Ectodermal cell (in vitro differentiated cells): ENCODE measurements at regions not wholly inside any gene's neighbourhood (a gene's known extent, or its start where the extent isn't known, plus 50 kb on each side); places are given as distances from the start of the nearest gene placed in this dataset.

Source experiments
- H3K27ac ChIP-seq: 2 replicates; pipeline ENCODE4 v1.7.0; 2013; ENCODE audit warnings: mild to moderate bottlenecking, low read depth, low read length; ENCODE audit not compliant: insufficient read depth, poor library complexity, severe bottlenecking
- H3K27me3 ChIP-seq: 2 replicates; pipeline ENCODE4 v1.7.0; 2013; ENCODE audit warnings: mild to moderate bottlenecking, low read length; ENCODE audit not compliant: insufficient read depth, control insufficient read depth, poor library complexity, severe bottlenecking
- H3K36me3 ChIP-seq: one replicate; pipeline ENCODE4 v1.7.0; 2013; ENCODE audit warnings: low read length; ENCODE audit not compliant: control insufficient read depth, insufficient read depth
- H3K4me1 ChIP-seq: one replicate; pipeline ENCODE4 v1.7.0; 2013; ENCODE audit warnings: low read length; ENCODE audit not compliant: control insufficient read depth, insufficient read depth
- H3K4me3 ChIP-seq: 2 replicates; pipeline ENCODE4 v1.7.0; 2013; ENCODE audit warnings: low read depth, low read length, control low read depth; ENCODE audit not compliant: insufficient read depth
- H3K9me3 ChIP-seq: 2 replicates; pipeline ENCODE4 v1.7.0; 2013; ENCODE audit warnings: mild to moderate bottlenecking, low read length, moderate library complexity; ENCODE audit not compliant: control insufficient read depth
- WGBS, 2 experiments: methylation state at CpG; one replicate each; pipeline ENCODE4 v1.1.7; 2013; ENCODE audit warnings: missing lambda C conversion rate in 2 of 2; 5-methylcytosine and 5-hydroxymethylcytosine counted together

- Histone ChIP-seq H3K9me3 (no peaks in the 10 kb centered on the region), H3K27ac (no peak overlapping the region), H3K4me1 (peaks cover 18% of the 10 kb centered on the region), H3K36me3 (no peaks in the 10 kb centered on the region), H3K4me3 (no peak overlapping the region), H3K27me3 (no peaks in the 10 kb centered on the region)
- WGBS, 2 experiments = 92 to 93% methylated on average over 6 of the region's 6 CpGs
Measured at GRCh38 chr2:5974477-5974876, 282.3 kb downstream of the SOX11 start.

GRCh38 chr2:5975401-5975800 is 283.2 kb downstream of the SOX11 start:
- 17 to 21% methylated on average over 3 of the region's 3 CpGs for WGBS, 2 experiments
- Histone ChIP-seq H3K27ac (no peak overlapping the region), H3K36me3 (no peaks in the 10 kb centered on the region), H3K9me3 (no peaks in the 10 kb centered on the region), H3K27me3 (no peaks in the 10 kb centered on the region), H3K4me1 (peaks cover 20% of the 10 kb centered on the region), H3K4me3 (no peak overlapping the region)

- Histone ChIP-seq H3K27ac (no peak overlapping the region), H3K9me3 (no peaks in the 10 kb centered on the region), H3K4me1 (peaks cover 32% of the 10 kb centered on the region), H3K36me3 (no peaks in the 10 kb centered on the region), H3K4me3 (no peak overlapping the region), H3K27me3 (no peaks in the 10 kb centered on the region)
- 94 to 95% methylated on average over 9 of the region's 9 CpGs for WGBS, 2 experiments
Measured at GRCh38 chr2:5976531-5977065, 284.4 kb downstream of the SOX11 start.

DNA sequence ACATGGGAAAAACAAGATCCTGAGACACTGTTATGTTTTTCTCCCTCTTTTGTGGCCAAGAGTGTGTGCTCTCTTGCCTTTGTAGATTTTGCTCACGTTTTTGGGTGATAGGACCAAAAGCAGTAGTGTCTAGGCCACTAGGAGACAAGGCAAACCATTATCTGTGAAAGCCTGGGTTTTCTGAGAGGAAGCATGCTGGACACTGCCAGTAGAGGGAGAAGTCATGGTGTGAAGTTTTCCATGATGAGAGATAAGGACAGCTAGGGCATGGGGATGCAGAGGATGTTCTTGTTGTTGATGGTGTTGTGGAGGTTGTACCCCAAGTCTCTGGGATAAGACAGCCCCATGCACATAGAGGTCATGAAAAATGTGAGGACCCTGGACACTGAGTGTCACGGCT is 285.3 kb downstream of the SOX11 start:
- 88 to 90% methylated on average over 2 of the region's 2 CpGs for WGBS, 2 experiments
- no peaks in the 10 kb centered on the region for H3K9me3 ChIP-seq
- H3K27me3 ChIP-seq = no peaks in the 10 kb centered on the region
- H3K4me1 ChIP-seq = peaks cover 41% of the 10 kb centered on the region
- H3K4me3 ChIP-seq = no peak overlapping the region
- no peaks in the 10 kb centered on the region for H3K36me3 ChIP-seq
- H3K27ac ChIP-seq = no peak overlapping the region

GRCh38 chr2:5978131-5978751 is 286.1 kb downstream of the SOX11 start:
- Histone ChIP-seq H3K27ac (no peak overlapping the region), H3K9me3 (no peaks in the 10 kb centered on the region), H3K27me3 (no peaks in the 10 kb centered on the region), H3K4me1 (peaks cover 49% of the 10 kb centered on the region), H3K4me3 (no peak overlapping the region), H3K36me3 (no peaks in the 10 kb centered on the region)
- 96% methylated on average over 4 of the region's 4 CpGs for WGBS, 2 experiments

DNA sequence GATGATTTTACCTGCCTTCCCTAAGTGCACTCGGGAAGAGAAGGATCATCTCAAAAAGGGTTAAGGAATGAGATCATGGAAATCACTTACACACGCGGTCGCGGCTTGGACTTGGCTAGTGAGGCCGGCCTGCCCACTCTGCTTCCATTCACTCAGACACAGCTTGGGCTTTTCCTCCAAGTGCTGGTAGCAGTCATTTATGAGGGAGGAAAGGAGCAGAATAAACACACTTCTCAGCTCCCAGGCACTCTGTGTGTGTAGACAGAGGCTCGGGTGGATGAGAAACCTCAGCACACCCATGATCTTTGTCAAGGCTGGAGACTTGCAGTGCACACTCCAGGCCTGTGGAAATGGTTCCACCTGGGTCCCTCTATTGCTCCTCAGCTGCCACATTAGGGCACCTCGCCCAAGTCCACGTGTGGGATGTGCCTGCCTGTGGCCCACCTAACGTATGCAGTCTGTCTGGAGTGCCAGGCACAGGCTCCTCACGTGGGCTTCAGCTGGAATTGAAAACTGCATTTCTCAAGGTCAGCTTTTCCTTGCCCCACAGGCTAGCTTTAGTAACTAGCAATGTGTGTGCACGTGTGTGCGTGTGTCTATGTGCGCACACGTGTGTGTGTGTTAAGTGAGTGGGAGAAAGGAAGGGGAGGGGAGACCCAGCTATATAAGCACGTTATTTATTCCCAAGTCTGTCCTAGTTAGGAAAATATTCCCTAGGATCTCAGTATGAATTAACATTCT is 288.4 kb downstream of the SOX11 start:
- WGBS, 2 experiments = 90 to 94% methylated on average over 15 to 16 of the region's 16 CpGs
- no peaks in the 10 kb centered on the region for H3K36me3 ChIP-seq
- no peaks in the 10 kb centered on the region for H3K27me3 ChIP-seq
- H3K4me1 ChIP-seq = peaks cover 59% of the 10 kb centered on the region
- no peaks in the 10 kb centered on the region for H3K9me3 ChIP-seq
- H3K27ac ChIP-seq = no peak overlapping the region
- H3K4me3 ChIP-seq = no peak overlapping the region

GRCh38 chr2:5982193-5982902 is 290.2 kb downstream of the SOX11 start:
- Histone ChIP-seq H3K4me3 (no peak overlapping the region), H3K9me3 (no peaks in the 10 kb centered on the region), H3K4me1 (peaks cover 58% of the 10 kb centered on the region), H3K27ac (peak overlapping the region; percentile 38), H3K27me3 (no peaks in the 10 kb centered on the region), H3K36me3 (no peaks in the 10 kb centered on the region)
- WGBS, 2 experiments = 88% methylated on average over 16 of the region's 16 CpGs

DNA sequence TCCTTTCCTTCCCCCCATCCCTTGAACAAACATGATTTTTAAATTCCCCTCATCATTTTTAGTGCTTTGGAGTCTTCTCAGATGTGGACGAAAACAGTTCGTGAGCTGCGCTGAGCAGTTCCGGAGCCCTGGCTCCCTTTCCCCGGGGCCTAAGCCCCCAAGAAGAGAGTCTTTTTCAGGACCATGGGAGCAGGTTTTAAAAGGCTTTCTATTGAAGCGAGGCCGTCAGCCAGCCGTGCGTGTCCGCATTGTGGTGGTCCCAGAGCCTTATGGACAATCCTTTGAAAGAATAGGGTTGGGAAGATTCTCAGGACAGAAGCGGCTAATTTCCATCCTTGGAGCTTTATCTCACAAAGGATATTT is 290.7 kb downstream of the SOX11 start:
- H3K4me3 ChIP-seq = no peak overlapping the region
- 75 to 78% methylated on average over 11 of the region's 11 CpGs for WGBS, 2 experiments
- no peaks in the 10 kb centered on the region for H3K9me3 ChIP-seq
- H3K4me1 ChIP-seq = peaks cover 58% of the 10 kb centered on the region
- H3K27me3 ChIP-seq = no peaks in the 10 kb centered on the region
- H3K27ac ChIP-seq = peak overlapping the region; percentile 27
- no peaks in the 10 kb centered on the region for H3K36me3 ChIP-seq

- 77 to 79% methylated on average over 12 to 13 of the region's 13 CpGs for WGBS, 2 experiments
- Histone ChIP-seq H3K4me1 (peaks cover 58% of the 10 kb centered on the region), H3K4me3 (no peak overlapping the region), H3K27ac (no peak overlapping the region), H3K27me3 (no peaks in the 10 kb centered on the region), H3K9me3 (no peaks in the 10 kb centered on the region), H3K36me3 (no peaks in the 10 kb centered on the region)
Measured at GRCh38 chr2:5983511-5984272, 291.5 kb downstream of the SOX11 start.
